AG04450 (cell line): ENCODE measurements at regions not wholly inside any gene's neighbourhood (a gene's known extent, or its start where the extent isn't known, plus 50 kb on each side); places are given as distances from the start of the nearest gene placed in this dataset.
A peak's percentile ranks its signal among the peaks of the same experiment; 100 is the strongest.
"Not testable (repeated sequence)": the region's sequence is repeated elsewhere in the genome, so short reads cannot be mapped to it uniquely, and the experiment has no call there.

ENCODE experiments used
- CTCF ChIA-PET: fragments of 300-600, 350-600 bp; formaldehyde crosslinking; extraction: SDS; loops from one replicate; lab custom pipeline; 2022; ENCODE audit warnings: antibody characterized with exemption, inconsistent platforms; lab: Charles Lee
- POLR2A ChIA-PET: fragments of 350-600 bp; formaldehyde crosslinking; extraction: SDS; loops from one replicate; lab custom pipeline; 2021; ENCODE audit warnings: antibody characterized with exemption, inconsistent platforms; lab: Yijun Ruan, JAX
- DNase-seq: peaks from one replicate; pipeline ENCODE4 v3.0.0-alpha.2; 2011; ENCODE audit warnings: low read depth, low spot score
- H3K27ac ChIP-seq: one replicate; pipeline ENCODE4 v1.5.1; 2012; ENCODE audit warnings: low read depth, low read length, control low read depth
- H3K27me3 ChIP-seq: one replicate; pipeline ENCODE4 v1.6.0; 2012; ENCODE audit warnings: low read length; ENCODE audit not compliant: control insufficient read depth, insufficient read depth
- H3K4me3 ChIP-seq: 2 replicates; pipeline ENCODE4 v1.5.1; 2011; ENCODE audit warnings: mild to moderate bottlenecking, low read depth, low read length, control low read depth
- H3K9me3 ChIP-seq: 2 replicates; pipeline ENCODE4 v1.5.1; 2012; ENCODE audit warnings: low read length; ENCODE audit not compliant: control insufficient read depth, insufficient read depth
- CTCF ChIP-seq: IDR thresholded peaks from 2 replicates; pipeline ENCODE4 v1.5.1; 2011; ENCODE audit warnings: low read depth, low read length, control low read depth, inconsistent platforms

- no peaks in the 10 kb centered on the region for H3K27me3 ChIP-seq
- H3K9me3 ChIP-seq: no peaks in the 10 kb centered on the region
- CTCF ChIA-PET: interaction anchor here (0.6 to 3.0 kb wide), 54 partner anchors 9 to 1135 kb away, joined by 3 to 39 read pairs (median 4); partner anchors contain the start of gene ABT1
- peak overlapping the region; percentile 53 for H3K4me3 ChIP-seq
- POLR2A ChIA-PET: interaction anchor here (0.5 to 1.2 kb wide), 6 partner anchors 20 to 910 kb away, joined by 3 to 21 read pairs (median 4); a partner anchor contains a TSS
- peak; percentile 91 for TF ChIP-seq CTCF
- DNase-seq: peak; percentile 82
- H3K27ac ChIP-seq: peak overlapping the region; percentile 47
These were observed 120.5 kb upstream of the PRSS16 start for GRCh38 chr6:27126815-27127537.

GRCh38 chr6:27127874-27128273, 119.6 kb upstream of the PRSS16 start:
- CTCF ChIA-PET: interaction anchor here (0.7 to 3.0 kb wide), 15 partner anchors 10 to 1136 kb away, joined by 3 to 39 read pairs (median 6); a partner anchor contains a TSS
- H3K4me3 ChIP-seq: not testable (repeated sequence)

GRCh38 chr6:27128311-27129094, 119.0 kb upstream of the PRSS16 start:
- no peak overlapping the region for H3K4me3 ChIP-seq
- H3K27ac ChIP-seq: no peak overlapping the region
- no peaks in the 10 kb centered on the region for H3K9me3 ChIP-seq
- POLR2A ChIA-PET: interaction anchor here (0.7 kb wide), 1 partner anchor 465 kb away, joined by 6 read pairs; no protein-coding TSS in a partner anchor
- TF ChIP-seq CTCF: no peak
- H3K27me3 ChIP-seq: no peaks in the 10 kb centered on the region
- DNase-seq: no peak
- CTCF ChIA-PET: interaction anchor here (0.7 to 3.0 kb wide), 4 partner anchors 33 to 1107 kb away, joined by 4 to 39 read pairs (median 8); a partner anchor contains a TSS

More at GRCh38 chr6:27127874-27128273, 119.6 kb upstream of the PRSS16 start:
- not testable (repeated sequence) for H3K27me3 ChIP-seq, H3K27ac ChIP-seq, H3K9me3 ChIP-seq, DNase-seq
- POLR2A ChIA-PET: interaction anchor here (0.7 to 1.2 kb wide), 2 partner anchors 19 to 465 kb away, joined by 6 to 21 read pairs; a partner anchor contains a TSS

GRCh38 chr6:27129095-27129815, 118.2 kb upstream of the PRSS16 start:
- POLR2A ChIA-PET: no interaction called here
- no peaks in the 10 kb centered on the region for H3K9me3 ChIP-seq
- no peak overlapping the region for H3K27ac ChIP-seq
- TF ChIP-seq CTCF: no peak
- H3K27me3 ChIP-seq: no peaks in the 10 kb centered on the region
- H3K4me3 ChIP-seq: no peak overlapping the region
- CTCF ChIA-PET: interaction anchor here (3.0 kb wide), 1 partner anchor 666 kb away, joined by 39 read pairs; no protein-coding TSS in a partner anchor
- no peak for DNase-seq

GRCh38 chr6:27129917-27130316, 117.6 kb upstream of the PRSS16 start:
- TF ChIP-seq CTCF: no peak
- no peak for DNase-seq
- Histone ChIP-seq H3K27ac (no peak overlapping the region), H3K4me3 (no peak overlapping the region), H3K27me3 (no peaks in the 10 kb centered on the region), H3K9me3 (no peaks in the 10 kb centered on the region)
- CTCF ChIA-PET: interaction anchor here (0.9 to 1.4 kb wide), 3 partner anchors 31 to 766 kb away, joined by 3 to 5 read pairs (median 3); no protein-coding TSS in a partner anchor
- POLR2A ChIA-PET: interaction anchor here (0.7 to 5.5 kb wide), 2 partner anchors 16 to 1523 kb away, joined by 5 to 251 read pairs; a partner anchor contains a TSS
